ENCODE measurements at regions not wholly inside any gene's neighbourhood (a gene's known extent, or its start where the extent isn't known, plus 50 kb on each side); places are given as distances from the start of the nearest gene placed in this dataset.

- TF ChIP-seq CTCF (IDR thresholded peaks at IDR 0.05; ENCODE audit: insufficient read depth, low read length, poor library complexity, severe bottlenecking) (no peak), EZH2phosphoT487 (conservative IDR thresholded peaks at IDR 0.05; ENCODE audit: low read length) (no peak)
Observed at GRCh38 chr11:28913883-28914282, 805.7 kb downstream of the METTL15 start.

Measured in SU-DHL-6 (cell line).